Hematopoietic multipotent progenitor cell treated with erythropoietin and hydrocortisone succinate and interleukin-3 and kit ligand, for 15 days (in vitro differentiated cells): ENCODE measurements at regions not wholly inside any gene's neighbourhood (a gene's known extent, or its start where the extent isn't known, plus 50 kb on each side); places are given as distances from the start of the nearest gene placed in this dataset.
"Not testable (repeated sequence)": the region's sequence is repeated elsewhere in the genome, so short reads cannot be mapped to it uniquely, and the experiment has no call there.

Experiments
- DNase-seq: peaks from one replicate; pipeline ENCODE4 v3.0.0-alpha.2; 2015; ENCODE audit warnings: low spot score

- DNase-seq, result no peak
Observed at GRCh38 chr13:84192125-84192524, 309.9 kb upstream of the SLITRK1 start.

- DNase-seq, result no peak
Observed at GRCh38 chr13:84191139-84191538, 308.9 kb upstream of the SLITRK1 start.

GRCh38 chr13:84187626-84188025 is 305.4 kb upstream of the SLITRK1 start:
- DNase-seq, result no peak

- no peak for DNase-seq
Observed at GRCh38 chr13:84139561-84140158, 257.4 kb upstream of the SLITRK1 start.

DNA sequence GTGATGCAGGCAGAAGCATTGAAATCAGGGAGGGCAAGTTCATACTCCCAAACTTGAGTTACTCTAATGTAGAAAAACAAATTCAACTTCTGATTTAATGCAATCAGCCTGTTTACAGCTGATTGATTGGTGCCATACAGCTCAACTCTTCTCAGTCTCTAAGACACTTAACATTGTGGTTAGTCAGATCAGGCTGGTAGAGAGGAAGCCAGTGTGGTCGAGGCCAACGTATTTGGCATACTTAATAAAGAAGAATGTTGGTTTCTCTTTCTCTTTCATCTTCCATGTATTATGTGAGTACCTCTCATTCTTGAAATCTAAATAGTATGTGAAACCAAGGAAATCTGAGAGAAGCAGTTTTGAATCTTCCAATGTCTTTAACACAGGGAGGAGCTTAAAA is 255.0 kb upstream of the SLITRK1 start:
- no peak for DNase-seq

DNA sequence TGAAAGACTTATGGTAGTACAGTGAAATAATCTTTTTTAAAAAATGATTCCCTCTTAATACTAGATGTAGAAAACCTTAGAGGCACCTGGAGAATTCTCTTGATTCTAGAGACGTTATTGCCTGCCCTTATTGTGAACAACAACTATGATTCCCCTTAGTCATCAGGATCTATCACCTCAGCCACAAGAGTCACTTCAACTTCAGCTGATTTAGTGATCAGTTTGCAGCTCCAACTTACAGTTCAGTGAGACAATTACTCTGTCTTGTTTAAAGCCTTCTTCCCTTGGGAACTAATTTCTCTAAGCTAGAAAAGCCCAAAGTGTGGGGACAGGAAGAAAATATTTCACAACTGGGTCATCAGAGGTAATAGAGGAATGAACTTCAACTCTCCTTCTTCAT is 254.3 kb upstream of the SLITRK1 start:
- DNase-seq, result no peak

- DNase-seq, result no peak
Observed at GRCh38 chr13:84132491-84132890, 250.2 kb upstream of the SLITRK1 start.

DNA sequence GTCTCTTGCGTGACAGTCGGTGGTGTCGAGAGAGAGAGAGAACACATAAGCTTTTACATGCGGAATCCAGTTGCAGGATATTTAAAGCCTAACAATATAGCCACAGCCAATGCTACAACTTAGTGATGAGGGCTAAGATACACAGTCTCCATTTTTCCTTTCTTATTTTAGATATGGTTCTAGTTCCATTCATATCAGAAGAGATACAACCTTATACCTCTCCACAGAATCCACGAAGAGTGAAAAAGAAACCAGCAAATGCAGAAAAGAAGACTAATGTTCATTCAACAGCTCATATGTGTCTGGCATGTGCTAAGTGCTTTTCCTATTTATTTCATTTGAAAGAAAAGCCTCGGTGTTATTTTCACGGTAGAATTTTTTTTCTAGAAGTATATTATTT is 249.0 kb upstream of the SLITRK1 start:
- no peak for DNase-seq

GRCh38 chr13:84130495-84131114 is 248.3 kb upstream of the SLITRK1 start:
- DNase-seq, result no peak

- no peak for DNase-seq
Observed at GRCh38 chr13:84129966-84130365, 247.7 kb upstream of the SLITRK1 start.

DNA sequence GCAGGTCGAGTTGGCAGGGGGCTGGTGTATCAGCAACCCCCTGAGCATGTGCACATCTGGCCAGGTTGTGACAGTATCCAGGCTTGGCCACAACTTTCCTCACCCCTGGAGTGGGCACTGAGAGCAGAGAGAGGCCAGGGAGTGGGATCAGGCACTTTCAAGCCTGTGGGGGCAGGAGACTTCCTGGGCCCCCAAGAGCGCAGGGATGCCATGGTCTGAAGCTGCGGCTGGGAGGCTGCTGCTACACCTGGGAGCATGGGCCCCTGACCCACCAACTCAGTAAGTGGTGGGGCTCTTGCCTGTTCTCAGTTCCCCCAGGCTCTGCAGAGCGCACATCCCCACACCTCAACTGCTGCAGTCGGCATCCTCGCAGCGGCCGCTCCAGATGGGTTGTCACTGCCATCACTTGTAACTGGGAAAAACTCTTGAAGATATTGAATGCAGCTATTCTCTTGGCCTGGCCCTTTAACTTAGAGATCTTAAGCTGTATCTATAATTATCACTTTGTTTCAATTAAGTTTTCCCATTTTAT is 245.4 kb upstream of the SLITRK1 start:
- DNase-seq, result no peak

GRCh38 chr13:84126671-84127171 is 244.4 kb upstream of the SLITRK1 start:
- DNase-seq, result no peak

- no peak for DNase-seq
Observed at GRCh38 chr13:84121456-84121855, 239.2 kb upstream of the SLITRK1 start.

GRCh38 chr13:84118839-84119409 is 236.7 kb upstream of the SLITRK1 start:
- no peak for DNase-seq

DNA sequence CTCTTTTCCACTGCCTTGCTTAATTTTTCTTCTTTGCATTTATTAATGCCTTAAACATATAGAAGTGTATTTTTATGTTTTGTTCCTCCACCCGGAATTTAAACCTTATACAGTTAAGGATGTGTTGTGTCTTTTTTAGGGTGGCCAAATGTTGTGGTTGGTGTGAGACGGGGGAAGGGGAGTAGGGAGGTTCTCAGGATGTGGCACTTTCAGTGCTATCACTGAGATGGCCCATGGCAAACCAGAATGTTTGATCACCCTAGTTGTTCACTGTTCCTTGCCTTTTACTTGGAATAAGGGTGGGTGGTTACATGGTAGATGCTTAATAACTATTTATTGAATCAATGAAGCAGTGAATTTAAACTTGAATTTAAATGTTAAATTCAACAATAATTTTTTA is 216.0 kb upstream of the SLITRK1 start:
- no peak for DNase-seq

DNA sequence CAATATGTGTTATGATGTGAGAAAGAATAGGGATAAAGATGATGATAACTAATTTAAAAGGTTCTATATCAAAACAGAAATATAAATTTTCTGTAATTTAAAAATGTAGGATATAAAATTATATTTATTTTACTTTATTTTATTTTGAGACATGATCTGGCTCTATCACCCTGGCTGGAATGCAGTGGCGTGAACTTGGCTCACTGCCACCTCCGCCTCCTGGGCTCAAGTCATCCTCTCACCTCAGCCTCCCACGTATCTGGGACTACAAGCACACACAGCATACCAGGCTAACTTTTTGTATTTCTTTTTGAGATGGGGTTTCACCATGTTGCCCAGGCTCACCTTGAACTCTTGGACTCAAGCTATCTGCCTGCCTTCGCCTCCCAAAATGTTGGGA is 214.9 kb upstream of the SLITRK1 start:
- no peak for DNase-seq

GRCh38 chr13:84096216-84096615 is 213.9 kb upstream of the SLITRK1 start:
- DNase-seq, result no peak

- no peak for DNase-seq
Observed at GRCh38 chr13:84088996-84089395, 206.7 kb upstream of the SLITRK1 start.

DNA sequence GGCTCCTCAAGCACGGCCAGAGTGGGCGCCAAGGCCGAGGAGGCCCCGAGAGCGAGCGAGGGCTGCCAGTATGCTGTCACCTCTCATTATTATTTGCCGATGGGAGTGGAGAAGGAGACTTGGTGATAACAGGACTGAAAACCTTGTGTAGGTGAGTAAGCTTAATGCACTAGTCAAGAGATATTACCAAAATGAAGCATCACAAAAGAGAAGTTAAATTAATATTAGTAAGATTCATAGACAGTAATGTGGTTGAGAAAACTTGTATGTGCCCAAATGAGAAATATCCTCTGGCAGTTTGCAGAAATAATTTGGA is 204.5 kb upstream of the SLITRK1 start:
- DNase-seq, result no peak

DNA sequence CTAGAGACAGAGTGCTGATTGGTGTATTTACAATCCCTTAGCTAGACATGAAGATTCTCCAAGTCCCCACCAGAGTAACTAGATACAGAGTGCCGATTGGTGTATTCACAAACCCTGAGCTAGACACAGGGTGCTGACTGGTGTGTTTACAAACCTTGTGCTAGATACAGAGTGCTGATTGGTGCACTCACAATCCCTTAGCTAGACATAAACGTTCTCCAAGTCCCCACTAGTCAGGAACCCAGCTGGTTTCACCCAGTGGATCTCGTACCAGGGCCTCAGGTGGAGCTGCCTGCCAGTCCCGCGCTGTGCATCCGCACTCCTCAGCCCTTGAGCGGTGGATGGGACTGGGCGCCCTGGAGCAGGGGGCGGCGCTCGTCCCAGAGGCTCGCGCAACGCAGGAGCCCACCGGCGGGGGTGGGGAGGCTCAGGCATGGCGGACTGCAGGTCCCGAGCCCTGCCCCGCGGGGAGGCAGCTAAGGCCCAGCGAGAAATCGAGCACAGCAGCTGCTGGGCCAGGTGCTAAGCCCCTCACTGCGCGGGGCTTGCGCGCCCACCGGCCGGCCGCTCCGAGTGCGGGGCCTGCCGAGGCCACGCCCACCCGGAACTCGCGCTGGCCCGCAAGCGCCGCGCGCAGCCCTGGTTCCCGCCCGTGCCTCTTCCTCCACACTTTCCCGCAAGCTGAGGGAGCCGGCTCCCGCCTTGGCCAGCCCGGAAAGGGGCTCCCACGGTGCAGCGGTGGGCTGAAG is 204.0 kb upstream of the SLITRK1 start:
- DNase-seq, result not testable (repeated sequence)

GRCh38 chr13:84082462-84082861 is 200.2 kb upstream of the SLITRK1 start:
- DNase-seq, result no peak

GRCh38 chr13:84080748-84081530 is 198.7 kb upstream of the SLITRK1 start:
- DNase-seq, result no peak
